ENCODE measurements at regions not wholly inside any gene's neighbourhood (a gene's known extent, or its start where the extent isn't known, plus 50 kb on each side); places are given as distances from the start of the nearest gene placed in this dataset.

DNA sequence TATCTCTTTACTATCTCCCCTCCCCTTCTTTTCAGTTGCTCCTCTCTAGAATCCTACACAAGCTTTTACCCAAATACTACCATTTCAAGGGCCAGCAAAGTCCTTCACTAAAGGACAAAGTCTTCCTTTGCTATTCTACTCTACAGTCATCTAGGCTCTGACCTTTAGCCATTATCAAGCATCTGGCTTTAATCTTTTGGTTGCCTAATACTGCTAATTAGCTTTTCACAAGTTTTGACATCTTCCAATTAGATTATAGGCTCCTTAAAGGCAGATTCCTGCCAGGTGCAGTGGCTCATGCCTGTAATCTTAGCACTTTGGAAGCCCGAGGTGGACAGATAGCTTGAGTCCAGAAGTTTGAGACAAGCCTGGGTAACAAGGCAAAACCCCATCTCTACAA lies 194.4 kb downstream of the SH3BP4 start:
- no peak overlapping the region for H3K4me3 ChIP-seq (ENCODE audit: low read depth, low read length)
- Mint-ChIP-seq H3K27ac (ENCODE audit: unreplicated experiment) (no peak overlapping the region), H3K9me3 (ENCODE audit: unreplicated experiment) (no peaks in the 10 kb centered on the region), H3K27me3 (ENCODE audit: insufficient read depth, unreplicated experiment) (no peaks in the 10 kb centered on the region), H3K4me3 (ENCODE audit: unreplicated experiment) (no peak overlapping the region), H3K36me3 (ENCODE audit: insufficient read depth, unreplicated experiment) (peaks cover 5% of the 10 kb centered on the region), H3K4me1 (ENCODE audit: low read depth, unreplicated experiment) (peaks cover 19% of the 10 kb centered on the region)
- TF ChIP-seq, protein P1, sequence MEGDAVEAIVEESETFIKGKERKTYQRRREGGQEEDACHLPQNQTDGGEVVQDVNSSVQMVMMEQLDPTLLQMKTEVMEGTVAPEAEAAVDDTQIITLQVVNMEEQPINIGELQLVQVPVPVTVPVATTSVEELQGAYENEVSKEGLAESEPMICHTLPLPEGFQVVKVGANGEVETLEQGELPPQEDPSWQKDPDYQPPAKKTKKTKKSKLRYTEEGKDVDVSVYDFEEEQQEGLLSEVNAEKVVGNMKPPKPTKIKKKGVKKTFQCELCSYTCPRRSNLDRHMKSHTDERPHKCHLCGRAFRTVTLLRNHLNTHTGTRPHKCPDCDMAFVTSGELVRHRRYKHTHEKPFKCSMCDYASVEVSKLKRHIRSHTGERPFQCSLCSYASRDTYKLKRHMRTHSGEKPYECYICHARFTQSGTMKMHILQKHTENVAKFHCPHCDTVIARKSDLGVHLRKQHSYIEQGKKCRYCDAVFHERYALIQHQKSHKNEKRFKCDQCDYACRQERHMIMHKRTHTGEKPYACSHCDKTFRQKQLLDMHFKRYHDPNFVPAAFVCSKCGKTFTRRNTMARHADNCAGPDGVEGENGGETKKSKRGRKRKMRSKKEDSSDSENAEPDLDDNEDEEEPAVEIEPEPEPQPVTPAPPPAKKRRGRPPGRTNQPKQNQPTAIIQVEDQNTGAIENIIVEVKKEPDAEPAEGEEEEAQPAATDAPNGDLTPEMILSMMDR (IDR thresholded peaks at IDR 0.05; ENCODE audit: insufficient read depth in 1 of 2, low read depth in 1 of 2, low read length in 1 of 2, severe bottlenecking in 1 of 2, unreplicated experiment in 1 of 2), result no peak
- H3K27me3 ChIP-seq (replicated peaks; ENCODE audit: control insufficient read depth, insufficient read depth, low read length), result no peaks in the 10 kb centered on the region
- POLR2A ChIA-PET, result no interaction called here
- BruUV-seq (replicated peaks), result no TSS peak
- H3K36me3 ChIP-seq (ENCODE audit: control insufficient read depth, insufficient read depth, low read length), result no peaks in the 10 kb centered on the region
- intact Hi-C loops (cut with micrococcal nuclease; ENCODE audit: unreplicated experiment), result loop anchor here (10.0 kb wide), 1 partner anchor 689 kb away; no protein-coding TSS in a partner anchor
- H3K4me1 ChIP-seq, result peaks cover 15% of the 10 kb centered on the region
- no peaks in the 10 kb centered on the region for H3K9me3 ChIP-seq
- CTCF ChIA-PET, result no interaction called here
- DNase-seq, result no peak

DNA sequence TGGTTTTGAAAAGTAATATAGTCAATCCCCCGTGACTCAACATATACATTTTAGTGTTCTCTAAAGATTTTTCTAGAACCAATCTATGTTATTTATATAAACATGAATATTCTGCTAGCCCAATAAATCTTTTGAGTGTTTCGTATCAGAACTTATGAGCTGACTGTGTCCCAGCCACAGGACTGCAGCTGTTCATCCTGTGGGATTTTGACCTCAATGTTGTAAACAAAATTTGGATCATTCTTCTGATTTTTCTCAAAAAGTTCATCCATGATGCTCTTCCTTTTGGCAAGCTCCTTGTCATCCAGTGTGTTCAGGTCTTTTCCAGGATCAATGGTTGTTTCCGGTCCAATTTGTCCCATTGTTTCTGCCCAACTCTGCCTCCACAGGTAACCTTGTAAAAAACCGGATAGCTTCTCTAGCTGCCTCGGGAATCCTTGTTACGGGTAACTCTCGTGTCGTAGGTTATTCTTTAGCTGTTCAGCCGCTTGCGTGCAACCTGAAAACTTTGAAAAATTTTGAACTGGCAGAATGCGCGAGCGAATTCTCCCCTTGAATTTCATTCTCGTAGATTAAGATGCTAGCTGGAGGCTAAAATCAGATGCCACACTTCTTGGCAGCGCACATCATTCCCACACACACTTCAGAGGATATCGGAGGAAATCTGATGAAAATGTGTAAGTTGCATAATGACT lies 195.2 kb downstream of the SH3BP4 start:
- Histone ChIP-seq H3K36me3 (ENCODE audit: control insufficient read depth, insufficient read depth, low read length) (no peaks in the 10 kb centered on the region), H3K4me1 (peaks cover 9% of the 10 kb centered on the region), H3K9me3 (no peaks in the 10 kb centered on the region), H3K27me3 (replicated peaks; ENCODE audit: control insufficient read depth, insufficient read depth, low read length) (no peaks in the 10 kb centered on the region), H3K4me3 (ENCODE audit: low read depth, low read length) (no peak overlapping the region)
- Mint-ChIP-seq H3K27ac (ENCODE audit: unreplicated experiment) (no peak overlapping the region), H3K36me3 (ENCODE audit: insufficient read depth, unreplicated experiment) (no peaks in the 10 kb centered on the region), H3K27me3 (ENCODE audit: insufficient read depth, unreplicated experiment) (no peaks in the 10 kb centered on the region), H3K4me1 (ENCODE audit: low read depth, unreplicated experiment) (peaks cover 14% of the 10 kb centered on the region), H3K4me3 (ENCODE audit: unreplicated experiment) (no peak overlapping the region), H3K9me3 (ENCODE audit: unreplicated experiment) (no peaks in the 10 kb centered on the region)
- TF ChIP-seq, protein P1 (IDR thresholded peaks at IDR 0.05; ENCODE audit: insufficient read depth in 1 of 2, low read depth in 1 of 2, low read length in 1 of 2, severe bottlenecking in 1 of 2, unreplicated experiment in 1 of 2), result no peak
- ChIA-PET CTCF (no interaction called here), POLR2A (no interaction called here)
- no TSS peak for BruUV-seq (replicated peaks)
- no peak for DNase-seq
- intact Hi-C loops (cut with micrococcal nuclease; ENCODE audit: unreplicated experiment), result loop anchor here (10.0 kb wide), 1 partner anchor 688 kb away; no protein-coding TSS in a partner anchor

DNA sequence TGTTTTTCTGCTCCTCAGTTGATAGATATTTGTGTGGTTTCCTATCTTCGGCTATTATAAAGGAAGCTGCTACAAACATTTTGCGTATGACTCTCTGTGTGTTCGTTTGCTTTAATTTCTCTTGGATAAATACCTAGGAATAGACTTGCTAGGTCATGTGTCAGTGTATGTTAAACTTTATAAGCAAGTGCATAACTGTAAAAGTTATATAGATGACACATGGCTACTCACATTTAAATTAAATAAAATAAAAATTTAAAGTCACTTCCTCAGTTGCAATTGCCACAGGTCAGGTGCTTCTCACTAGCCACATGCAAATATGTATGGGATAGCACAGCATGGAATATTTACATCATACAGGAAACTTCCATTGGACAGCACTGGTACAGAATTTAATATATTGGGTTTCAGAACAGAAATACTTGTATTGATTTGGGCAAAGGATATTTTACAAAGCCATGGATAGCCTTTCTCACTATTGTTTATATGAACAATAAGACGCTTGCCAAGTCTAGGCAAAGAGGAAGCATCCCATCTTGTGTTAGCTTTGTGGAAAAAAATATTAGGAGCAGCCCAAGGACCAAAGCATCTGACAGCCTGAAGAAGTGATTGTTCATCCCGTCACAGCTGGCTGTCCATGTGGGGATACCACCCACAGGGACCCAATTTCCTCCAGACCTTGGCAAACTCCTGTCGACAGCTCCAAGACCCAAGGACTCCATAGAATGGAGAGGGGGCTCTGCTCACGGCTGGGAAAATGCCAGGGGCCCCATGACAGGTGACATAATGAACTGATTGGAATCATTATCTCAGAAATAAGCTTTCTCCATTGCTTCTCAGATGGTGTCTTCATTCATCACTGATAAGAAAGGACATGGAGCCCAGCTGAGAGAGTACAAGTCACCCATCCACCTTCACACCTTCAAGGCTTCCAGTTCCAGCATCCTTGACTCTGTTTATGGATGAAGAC lies 196.7 kb downstream of the SH3BP4 start:
- CTCF ChIA-PET, result no interaction called here
- intact Hi-C loops (cut with micrococcal nuclease; ENCODE audit: unreplicated experiment), result loop anchor here (10.0 kb wide), 1 partner anchor 686 kb away; no protein-coding TSS in a partner anchor
- H3K4me3 Mint-ChIP-seq (ENCODE audit: unreplicated experiment), result no peak overlapping the region

More for the DNA sequence above, 196.7 kb downstream of the SH3BP4 start:
- Mint-ChIP-seq H3K9me3 (ENCODE audit: unreplicated experiment) (peaks cover 10% of the 10 kb centered on the region), H3K27ac (ENCODE audit: unreplicated experiment) (no peak overlapping the region), H3K27me3 (ENCODE audit: insufficient read depth, unreplicated experiment) (peaks cover 5% of the 10 kb centered on the region), H3K4me1 (ENCODE audit: low read depth, unreplicated experiment) (peaks cover 5% of the 10 kb centered on the region), H3K36me3 (ENCODE audit: insufficient read depth, unreplicated experiment) (no peaks in the 10 kb centered on the region)
- no TSS peak for BruUV-seq (replicated peaks)
- TF ChIP-seq, protein P1 (IDR thresholded peaks at IDR 0.05; ENCODE audit: insufficient read depth in 1 of 2, low read depth in 1 of 2, low read length in 1 of 2, severe bottlenecking in 1 of 2, unreplicated experiment in 1 of 2), result no peak
- Histone ChIP-seq H3K4me3 (ENCODE audit: low read depth, low read length) (no peak overlapping the region), H3K36me3 (ENCODE audit: control insufficient read depth, insufficient read depth, low read length) (no peaks in the 10 kb centered on the region), H3K4me1 (no peaks in the 10 kb centered on the region), H3K9me3 (no peaks in the 10 kb centered on the region), H3K27me3 (replicated peaks; ENCODE audit: control insufficient read depth, insufficient read depth, low read length) (no peaks in the 10 kb centered on the region)
- no peak for DNase-seq
- POLR2A ChIA-PET, result no interaction called here
